ENCODE measurements at regions not wholly inside any gene's neighbourhood (a gene's known extent, or its start where the extent isn't known, plus 50 kb on each side); places are given as distances from the start of the nearest gene placed in this dataset.
"Not testable (repeated sequence)": the region's sequence is repeated elsewhere in the genome, so short reads cannot be mapped to it uniquely, and the experiment has no call there.

DNA sequence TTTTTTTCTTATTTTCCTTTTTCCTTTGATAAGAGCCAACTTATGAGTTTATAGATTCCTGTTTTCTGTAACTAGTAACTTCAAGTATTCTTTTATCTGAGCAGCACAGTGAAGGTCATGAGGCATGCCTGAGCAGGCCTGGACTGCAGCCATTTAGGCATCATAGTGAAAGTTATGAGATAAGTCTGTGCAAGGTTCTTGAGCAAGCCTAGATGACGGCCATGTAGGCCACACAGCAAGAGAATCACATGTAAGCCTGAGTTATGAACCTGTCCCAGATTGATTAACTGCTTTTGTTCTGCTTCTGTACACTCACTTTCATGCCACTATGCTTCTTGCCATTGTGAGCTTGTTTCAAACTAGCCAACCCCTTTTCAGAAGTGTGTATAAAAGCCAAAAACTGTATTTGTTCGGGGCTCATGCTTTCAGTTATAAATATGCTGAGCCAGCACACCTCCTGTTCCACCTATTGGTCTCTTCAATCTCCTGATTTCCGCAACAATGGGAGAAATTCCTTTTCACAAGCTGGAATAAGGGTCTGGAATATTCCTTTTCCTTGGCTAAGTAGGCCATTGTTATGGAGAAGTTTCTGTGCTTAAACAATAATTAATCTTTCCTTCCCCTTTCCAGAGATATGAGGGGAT is 745.7 kb downstream of the FAM181B start:
- no peak for DNase-seq (ENCODE audit: low read depth)

DNA sequence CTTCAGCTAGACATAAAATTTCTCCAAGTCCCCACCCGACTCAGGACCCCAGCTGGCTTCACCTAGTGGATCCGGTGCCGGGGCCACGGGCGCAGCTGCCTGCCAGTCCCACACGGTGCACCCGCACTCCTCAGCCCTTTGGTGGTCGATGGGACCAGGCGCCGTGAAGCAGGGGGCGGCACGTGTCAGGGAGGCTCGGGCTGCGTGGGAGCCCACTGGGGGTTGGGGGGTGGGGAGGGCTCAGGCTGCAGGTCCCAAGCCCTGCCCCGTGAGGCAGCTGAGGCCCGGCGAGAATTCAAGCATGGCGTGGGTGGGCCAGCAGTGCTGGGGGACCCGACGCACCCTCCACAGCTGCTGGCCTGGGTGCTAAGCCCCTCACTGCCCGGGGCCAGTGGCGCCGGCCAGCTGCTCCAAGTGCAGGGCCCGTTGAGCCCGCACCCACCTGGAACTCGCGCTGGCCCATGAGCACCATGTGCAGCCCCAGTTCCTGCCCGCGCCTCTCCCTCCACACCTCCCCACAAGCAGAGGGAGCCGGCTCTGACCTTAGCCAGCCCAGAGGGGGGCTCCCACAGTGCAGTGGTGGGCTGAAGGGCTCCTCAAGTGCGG is 747.0 kb downstream of the FAM181B start:
- DNase-seq (ENCODE audit: low read depth): no peak

DNA sequence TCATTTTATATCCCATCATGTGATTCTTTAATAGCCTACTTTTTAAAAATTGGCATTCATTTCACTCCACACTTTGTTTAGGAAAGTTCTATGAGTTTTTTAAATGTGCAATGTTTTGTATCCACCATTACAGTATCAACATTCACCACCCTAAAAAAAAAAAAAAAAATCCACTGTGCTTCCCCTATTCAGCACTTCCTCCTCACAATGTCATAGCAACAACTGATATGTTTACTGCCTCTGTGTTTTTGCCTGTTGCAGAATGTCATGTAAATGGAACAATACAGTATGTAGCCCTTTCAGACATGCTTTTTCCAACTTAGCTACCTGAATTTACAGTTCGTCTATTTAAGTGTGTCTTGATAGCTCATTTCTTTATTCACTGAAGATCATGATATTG is 754.2 kb downstream of the FAM181B start:
- DNase-seq (ENCODE audit: low read depth): no peak

DNA sequence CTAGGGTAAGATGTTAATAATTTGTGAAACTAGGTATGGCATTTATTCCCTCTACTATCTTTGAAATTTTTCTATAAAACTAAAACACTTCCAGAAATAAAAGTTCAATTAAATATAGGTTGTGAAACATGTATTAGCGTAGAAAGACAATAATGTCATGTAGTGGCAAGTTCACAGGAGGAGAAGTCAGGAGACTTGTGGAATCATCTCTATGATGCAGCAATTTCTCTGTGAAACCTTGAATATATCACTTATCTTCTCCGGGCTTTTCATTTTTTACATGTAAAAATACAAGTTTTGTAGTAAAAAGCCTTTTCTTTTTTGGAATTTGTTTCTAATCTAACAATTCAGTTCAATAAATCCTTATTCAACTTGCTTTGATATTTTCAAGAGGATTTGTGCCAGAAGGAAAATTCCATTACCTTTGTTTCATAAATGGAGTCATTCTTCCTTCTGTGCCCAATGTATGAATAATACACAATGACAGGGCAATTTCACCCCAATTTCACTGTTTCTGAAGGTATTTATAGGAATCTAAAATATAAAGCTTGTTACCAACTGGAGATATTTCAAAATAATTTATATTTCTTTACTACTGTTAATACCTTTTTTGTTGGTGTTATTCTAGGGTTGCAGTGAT is 758.3 kb downstream of the FAM181B start:
- no peak for DNase-seq (ENCODE audit: low read depth)

DNA sequence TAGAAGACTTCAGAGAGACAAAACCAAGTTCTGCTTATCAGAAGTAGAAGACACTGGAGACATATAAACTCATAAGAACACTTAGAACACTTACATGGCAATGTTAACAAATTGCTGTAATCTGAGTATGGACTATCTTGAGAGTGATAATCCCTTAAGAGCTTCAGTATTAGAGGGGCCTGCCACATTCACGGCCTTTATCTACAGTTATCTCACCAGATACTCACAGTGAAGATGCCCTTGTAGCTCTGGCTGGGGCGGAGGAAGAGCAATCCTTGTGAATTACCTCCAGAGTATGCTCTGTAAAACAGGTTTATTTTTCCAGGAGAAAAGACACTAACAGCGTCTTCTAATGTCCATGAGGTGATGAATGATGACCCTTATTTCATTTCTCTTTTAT is 762.8 kb downstream of the FAM181B start:
- no peak for DNase-seq (ENCODE audit: low read depth)

DNA sequence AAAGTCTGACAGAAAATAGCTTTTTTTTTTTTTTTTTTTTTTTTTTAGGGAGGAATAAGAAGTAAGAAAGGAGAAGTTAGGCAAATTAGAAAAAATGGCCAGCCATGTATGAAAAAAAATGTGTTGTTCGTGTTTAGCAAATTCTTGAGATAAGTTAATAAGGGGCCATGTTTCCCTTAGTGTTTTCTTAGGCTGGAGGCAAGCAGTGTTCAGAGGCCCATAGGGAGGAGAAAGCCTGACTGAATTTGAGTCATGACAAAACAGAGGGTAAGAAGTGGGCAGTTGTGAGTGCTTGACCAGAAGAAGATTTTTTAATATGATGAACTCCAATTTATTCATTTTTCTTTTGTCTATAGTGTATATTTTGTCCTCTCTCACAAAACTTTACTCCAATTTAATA is 766.4 kb downstream of the FAM181B start:
- DNase-seq (ENCODE audit: low read depth): no peak

DNA sequence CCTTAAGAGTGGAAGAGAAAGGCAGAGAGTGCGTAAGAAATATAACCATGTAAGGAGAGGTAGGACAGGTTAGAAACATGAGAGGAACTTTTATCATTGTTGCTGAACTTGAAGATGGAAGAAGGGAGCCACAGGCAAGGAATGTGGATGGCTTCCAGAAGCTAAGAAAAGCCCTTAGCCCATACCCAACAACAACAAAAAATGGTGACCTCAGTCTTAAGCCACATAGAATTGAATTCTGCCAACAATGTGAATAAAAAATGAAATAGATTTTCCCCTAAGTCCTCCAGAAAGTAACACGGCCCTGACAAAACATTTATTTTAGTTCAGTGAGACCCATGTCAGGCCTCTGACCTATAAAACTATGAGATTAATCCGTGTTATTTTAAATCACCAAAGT is 767.3 kb downstream of the FAM181B start:
- DNase-seq (ENCODE audit: low read depth): no peak

DNA sequence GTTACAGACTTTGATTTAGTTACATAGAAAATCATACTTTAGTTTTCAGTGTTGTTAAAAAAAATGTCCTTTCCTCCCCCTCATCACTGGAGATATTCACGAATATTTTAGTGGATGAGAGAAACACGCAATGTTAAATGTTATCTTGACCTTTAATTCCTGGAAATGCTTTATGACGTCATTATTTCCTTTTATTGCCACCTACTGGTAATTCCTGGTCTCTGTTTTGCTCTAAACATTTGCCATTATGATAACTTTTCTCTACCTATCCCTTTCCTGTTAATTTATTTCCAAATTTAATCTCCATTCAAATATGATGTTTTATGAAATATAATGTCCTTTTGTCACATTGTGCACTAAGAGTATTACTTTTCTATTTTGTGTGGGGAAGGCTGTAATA is 770.6 kb downstream of the FAM181B start:
- DNase-seq (ENCODE audit: low read depth): no peak

DNA sequence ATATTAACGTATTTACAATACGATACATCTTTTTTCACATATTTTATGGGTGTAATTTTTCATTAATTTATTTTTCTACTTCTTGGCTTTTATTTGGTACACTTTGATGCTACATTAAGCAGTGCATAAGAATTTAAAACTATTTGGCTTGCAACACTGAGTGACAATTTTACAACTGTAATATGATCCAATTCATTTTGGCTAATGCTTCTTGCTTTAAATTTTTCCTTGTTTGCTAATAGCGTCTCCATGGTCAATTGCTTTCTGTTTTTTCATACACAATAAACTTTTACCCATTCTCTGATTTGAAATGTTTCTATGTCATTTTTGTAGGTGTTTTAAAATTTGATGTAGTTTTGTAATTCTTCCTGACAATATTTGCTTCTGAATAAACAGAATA is 773.2 kb downstream of the FAM181B start:
- no peak for DNase-seq (ENCODE audit: low read depth)

DNA sequence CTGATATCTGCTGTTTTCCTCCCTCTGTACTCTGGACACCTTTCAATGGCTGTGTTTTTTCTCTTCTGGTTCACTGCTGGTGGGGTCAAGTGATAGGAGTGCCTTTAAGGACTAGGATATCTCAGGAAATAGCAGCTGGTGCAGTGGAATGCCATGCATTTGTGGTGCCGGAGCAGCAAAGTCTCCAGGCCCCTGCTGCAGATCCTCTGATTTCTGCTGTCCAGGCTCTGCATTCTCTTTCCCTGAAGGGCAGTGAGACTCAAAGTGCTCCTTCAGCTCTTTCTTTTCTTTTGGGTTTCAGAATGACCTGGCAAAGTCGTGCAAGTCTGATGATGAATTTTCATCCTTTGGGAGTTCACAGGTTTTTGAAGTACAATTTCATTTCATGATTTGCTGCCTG is 774.3 kb downstream of the FAM181B start:
- no peak for DNase-seq (ENCODE audit: low read depth)

DNA sequence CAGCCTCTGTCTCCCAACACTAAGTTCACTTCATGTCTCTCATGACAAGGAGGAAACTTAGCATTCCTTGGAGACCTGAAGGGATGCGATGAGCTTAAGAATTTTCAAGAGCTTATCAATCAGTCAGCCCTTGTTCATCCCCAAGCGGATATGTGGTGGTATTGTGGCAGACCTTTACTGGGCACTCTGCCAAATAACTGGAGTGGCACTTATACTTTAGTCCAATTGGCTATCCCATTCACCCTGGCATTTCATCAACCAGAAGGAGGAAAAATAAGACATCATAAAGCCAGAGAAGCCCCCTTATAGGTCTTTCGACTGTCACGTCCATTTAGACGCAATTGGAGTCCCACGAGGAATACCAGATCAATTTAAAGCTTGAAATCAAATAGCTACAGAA is 779.4 kb downstream of the FAM181B start:
- not testable (repeated sequence) for DNase-seq (ENCODE audit: low read depth)

DNA sequence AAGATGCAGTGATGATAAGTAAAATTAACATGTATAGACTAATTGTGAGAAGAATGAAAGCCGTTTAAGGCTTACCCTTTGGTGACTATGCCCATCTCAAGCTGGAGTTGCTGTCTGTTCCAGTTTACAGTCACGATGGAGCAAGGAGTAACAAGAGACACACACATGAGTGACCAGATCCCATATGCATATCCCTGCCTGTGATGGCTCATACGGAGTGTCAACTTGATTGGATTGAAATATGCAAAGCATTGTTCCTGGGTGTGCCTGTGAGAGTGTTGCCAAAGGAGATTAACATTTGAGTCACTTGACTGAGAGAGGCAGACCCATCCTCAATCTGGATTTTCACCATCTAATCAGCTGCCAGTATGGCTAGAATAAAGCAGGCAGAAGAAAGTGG is 786.8 kb downstream of the FAM181B start:
- DNase-seq (ENCODE audit: low read depth): no peak

DNA sequence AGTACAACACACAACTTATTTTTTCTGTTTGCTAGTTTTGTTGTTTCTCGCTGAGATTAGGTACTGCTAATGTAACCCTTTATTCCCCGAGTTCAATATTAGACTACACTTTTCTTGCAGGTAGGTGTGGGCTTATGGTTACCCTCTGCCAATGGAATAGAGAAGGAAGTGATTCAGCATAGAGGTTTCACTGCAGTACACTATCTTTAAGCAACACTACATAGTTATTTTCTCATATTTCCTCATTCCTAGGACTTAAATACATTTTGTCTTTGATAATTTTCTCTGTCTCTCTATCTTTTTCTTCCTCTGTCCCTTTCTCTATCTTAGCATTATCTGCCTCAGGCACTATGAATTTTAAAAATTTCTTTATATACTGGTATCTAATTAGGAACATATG is 791.0 kb downstream of the FAM181B start:
- no peak for DNase-seq (ENCODE audit: low read depth)

DNA sequence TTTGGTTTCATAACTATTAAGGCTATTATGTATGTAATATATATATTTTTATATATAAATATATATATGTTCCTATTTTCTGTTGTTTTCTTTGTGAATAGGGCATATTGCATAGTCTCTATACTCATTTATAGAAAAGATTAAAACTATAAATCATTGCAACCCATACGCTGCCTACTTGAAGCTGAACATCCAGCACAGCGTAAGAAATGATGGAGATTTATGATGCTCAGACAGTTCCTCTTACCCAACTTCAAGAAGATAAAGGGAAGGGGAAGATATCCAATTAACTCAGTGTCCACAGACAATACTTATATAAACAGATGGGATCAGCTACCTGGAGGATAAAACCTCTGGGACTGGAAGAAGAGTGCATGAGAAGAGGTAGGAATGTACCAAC is 791.7 kb downstream of the FAM181B start:
- no peak for DNase-seq (ENCODE audit: low read depth)

DNA sequence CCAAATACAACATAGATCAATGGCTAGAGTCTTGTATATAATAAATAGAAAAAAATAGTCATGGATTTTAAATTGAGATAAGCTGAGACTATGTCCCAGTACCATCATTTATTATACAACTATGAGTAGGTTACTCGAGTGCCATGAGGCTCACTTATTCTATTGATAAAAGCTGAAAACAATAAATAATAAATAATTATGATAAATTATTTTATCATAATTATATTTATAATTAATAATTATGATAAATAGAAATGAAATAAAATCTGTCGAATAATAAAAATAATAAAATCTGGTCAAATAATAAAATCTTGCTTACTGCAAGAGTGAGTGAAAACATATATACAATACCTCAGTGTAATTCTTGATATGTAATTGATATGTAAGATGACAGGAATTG is 801.4 kb downstream of the FAM181B start:
- no peak for DNase-seq (ENCODE audit: low read depth)

DNA sequence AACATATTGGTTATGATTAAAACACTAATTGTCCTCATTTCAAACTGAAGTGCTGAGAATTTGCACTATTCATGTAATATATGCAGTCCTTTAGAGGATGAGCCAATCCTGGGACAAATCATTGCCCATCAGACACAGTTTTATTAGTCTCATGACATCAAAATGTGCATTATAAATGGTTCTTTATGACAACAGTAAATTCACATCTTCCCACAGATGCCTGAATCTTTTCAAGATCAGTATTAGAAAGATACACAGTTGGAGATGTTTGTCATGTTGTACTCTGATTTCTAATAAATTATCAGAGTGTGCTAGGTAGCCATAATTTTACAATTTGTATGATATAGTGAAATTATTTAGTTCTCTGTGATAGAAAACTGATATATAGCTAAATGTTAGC is 813.5 kb downstream of the FAM181B start:
- no peak for DNase-seq (ENCODE audit: low read depth)

DNA sequence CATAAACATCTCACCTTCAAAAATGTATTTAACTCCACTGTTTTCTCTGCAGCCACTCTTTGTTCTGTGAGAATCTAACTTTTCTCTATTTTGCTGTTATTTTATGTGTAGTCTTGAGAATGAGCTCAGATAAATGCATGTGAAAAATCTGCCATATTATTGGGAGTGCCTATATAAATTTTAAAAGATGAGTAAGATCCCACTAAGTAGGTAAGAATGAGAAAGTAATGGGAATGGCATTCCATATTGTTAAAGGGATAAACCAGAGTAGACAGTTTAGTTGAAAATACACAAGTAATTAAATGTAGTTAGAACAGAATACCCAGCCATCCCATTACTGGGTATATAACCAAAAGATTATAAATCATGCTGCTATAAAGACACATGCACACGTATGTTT is 817.2 kb downstream of the FAM181B start:
- DNase-seq (ENCODE audit: low read depth): no peak

DNA sequence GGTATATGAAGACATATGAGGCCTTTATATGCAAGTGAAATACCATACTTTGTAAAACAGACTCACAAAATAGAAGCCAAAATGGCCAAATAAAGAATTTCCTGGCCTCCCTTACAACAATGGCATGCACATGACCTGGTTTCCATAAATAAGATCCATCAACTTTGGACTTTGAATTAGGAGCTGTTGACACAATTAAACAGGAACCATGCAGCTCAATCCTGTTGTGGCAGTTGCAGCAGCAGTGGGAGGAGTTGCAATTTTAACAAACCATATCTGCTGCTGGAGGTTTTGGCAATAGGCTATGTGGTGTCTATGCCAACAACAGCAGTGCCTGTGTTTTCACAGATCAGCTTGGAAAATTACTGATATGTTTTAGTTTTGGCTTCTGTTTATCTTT is 818.6 kb downstream of the FAM181B start:
- no peak for DNase-seq (ENCODE audit: low read depth)

DNA sequence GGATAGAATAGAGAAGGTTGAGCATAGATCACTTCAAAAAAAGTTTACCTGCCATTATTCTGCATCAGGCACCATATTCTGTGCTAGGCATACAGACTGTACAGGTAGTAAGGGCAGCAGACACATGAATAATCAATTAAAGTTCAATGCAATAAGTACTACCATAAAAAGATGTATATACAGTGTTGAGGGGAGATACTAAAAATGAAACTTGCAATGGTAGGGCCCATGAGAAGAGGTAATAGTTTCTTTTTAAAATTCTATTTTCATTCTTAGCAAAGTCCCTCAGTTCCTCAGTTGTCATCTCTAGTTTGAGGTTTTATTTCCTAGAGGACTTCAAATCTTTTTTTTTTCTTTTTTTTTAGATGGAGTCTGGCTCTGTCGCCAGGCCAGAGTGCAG is 819.9 kb downstream of the FAM181B start:
- DNase-seq (ENCODE audit: low read depth): no peak

DNA sequence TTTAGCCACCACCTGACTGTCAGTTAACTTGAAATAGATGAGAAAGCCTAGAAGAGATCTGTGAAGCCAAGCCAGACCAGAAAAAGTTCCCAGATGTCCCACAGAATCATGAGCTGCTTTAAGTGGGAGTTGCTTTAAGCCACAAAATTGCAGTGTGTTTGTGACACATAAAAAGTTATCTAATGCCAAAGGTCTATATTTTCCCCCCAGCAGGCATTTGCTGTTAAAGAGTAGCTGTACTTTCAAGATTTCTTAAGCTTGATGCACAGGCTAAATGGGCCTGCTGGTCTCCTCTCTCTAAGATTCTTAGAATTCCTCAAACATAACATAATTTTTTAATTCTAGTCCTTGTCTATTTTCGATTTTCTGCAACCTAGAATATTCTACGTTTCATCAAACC is 825.7 kb downstream of the FAM181B start:
- no peak for DNase-seq (ENCODE audit: low read depth)

DNA sequence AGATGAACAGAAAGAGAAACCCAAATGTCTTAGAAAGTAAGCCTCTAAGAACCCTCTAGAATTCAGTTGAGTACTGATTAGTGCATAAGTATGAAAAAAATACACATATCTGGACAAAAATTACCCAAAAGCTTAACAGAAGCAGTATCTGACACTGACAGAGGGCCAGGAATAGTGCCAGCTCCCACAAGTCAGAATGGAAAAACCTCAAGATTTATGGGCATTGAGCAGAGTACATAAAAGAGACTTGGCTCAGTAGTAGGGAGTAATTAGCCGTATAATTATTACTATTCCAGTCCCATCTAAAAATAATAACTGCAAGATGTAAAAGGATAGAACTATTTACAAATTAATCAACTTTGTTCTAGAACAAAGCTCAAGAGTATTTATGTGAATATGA is 834.5 kb downstream of the FAM181B start:
- DNase-seq (ENCODE audit: low read depth): no peak

DNA sequence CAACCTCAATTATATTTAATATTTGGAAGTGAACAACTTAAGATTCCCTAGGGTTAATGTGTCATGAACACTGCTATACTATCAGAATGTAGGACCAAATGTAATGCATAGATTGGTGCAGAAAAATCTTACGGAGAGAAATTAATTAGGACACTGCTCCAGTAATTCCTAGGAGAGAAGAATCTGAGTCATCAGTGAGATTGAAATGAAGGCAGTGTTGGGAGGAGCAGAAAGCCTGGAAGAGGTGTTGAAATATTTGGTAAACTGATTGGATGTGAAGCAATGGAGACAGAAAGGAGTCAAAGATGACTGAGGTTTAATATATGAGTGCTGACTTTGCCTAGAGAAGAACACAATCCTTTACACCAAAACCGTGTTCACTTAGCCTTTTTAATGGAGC is 836.0 kb downstream of the FAM181B start:
- DNase-seq (ENCODE audit: low read depth): no peak

DNA sequence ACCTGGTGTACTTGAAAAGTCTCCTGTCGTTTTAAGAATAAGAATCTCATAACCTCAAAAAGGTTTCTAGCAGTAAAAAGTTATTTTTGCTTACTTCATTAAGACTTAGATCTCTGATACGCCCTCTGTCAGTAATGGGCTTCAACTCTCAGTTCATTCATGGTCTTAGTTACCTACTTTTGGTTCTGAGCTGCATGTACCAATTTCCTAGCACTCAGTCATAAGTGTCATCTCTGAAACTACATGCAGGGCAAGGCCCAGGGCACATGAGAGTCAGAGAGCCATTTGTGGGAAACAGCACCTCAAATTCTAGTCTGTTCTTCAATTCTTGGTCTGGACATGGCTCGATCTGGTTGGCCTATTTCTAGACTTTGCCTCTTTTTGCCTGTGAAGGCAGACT is 838.4 kb downstream of the FAM181B start:
- DNase-seq (ENCODE audit: low read depth): no peak
